ENCODE measurements at regions not wholly inside any gene's neighbourhood (a gene's known extent, or its start where the extent isn't known, plus 50 kb on each side); places are given as distances from the start of the nearest gene placed in this dataset.

- TF ChIP-seq POLR2A (IDR thresholded peaks at IDR 0.05) (no peak), CTCF (IDR thresholded peaks at IDR 0.05) (no peak)
These were observed 52.8 kb upstream of the SLC66A3 start for GRCh38 chr2:11102466-11102865.
